ENCODE measurements at regions not wholly inside any gene's neighbourhood (a gene's known extent, or its start where the extent isn't known, plus 50 kb on each side); places are given as distances from the start of the nearest gene placed in this dataset.

GRCh38 chr1:30638086-30638485 lies 85.3 kb downstream of the MATN1 start:
- ChIA-PET CTCF (no interaction called here), POLR2A (ENCODE audit: low non-redundant PET) (no interaction called here)
- no peak for TF ChIP-seq CTCF (conservative IDR thresholded peaks at IDR 0.05; ENCODE audit: low read depth)
- DNase-seq (ENCODE audit: low spot score), result no peak
- no peak overlapping the region for H3K27ac ChIP-seq

- POLR2A ChIA-PET (ENCODE audit: low non-redundant PET), result no interaction called here
- H3K27ac ChIP-seq, result no peak overlapping the region
- CTCF ChIA-PET, result no interaction called here
- no peak for TF ChIP-seq CTCF (conservative IDR thresholded peaks at IDR 0.05; ENCODE audit: low read depth)
- no peak for DNase-seq (ENCODE audit: low spot score)
These were observed 86.0 kb downstream of the MATN1 start for GRCh38 chr1:30637183-30637980.

GRCh38 chr1:30636621-30637020 lies 86.8 kb downstream of the MATN1 start:
- TF ChIP-seq CTCF (conservative IDR thresholded peaks at IDR 0.05; ENCODE audit: low read depth), result no peak
- no peak overlapping the region for H3K27ac ChIP-seq
- DNase-seq (ENCODE audit: low spot score), result no peak
- POLR2A ChIA-PET (ENCODE audit: low non-redundant PET), result no interaction called here
- CTCF ChIA-PET, result no interaction called here

GRCh38 chr1:30635391-30635975 lies 87.9 kb downstream of the MATN1 start:
- DNase-seq (ENCODE audit: low spot score), result no peak
- CTCF ChIA-PET, result no interaction called here
- POLR2A ChIA-PET (ENCODE audit: low non-redundant PET), result no interaction called here
- H3K27ac ChIP-seq, result no peak overlapping the region
- no peak for TF ChIP-seq CTCF (conservative IDR thresholded peaks at IDR 0.05; ENCODE audit: low read depth)

GRCh38 chr1:30634507-30634906 lies 88.9 kb downstream of the MATN1 start:
- no peak overlapping the region for H3K27ac ChIP-seq
- ChIA-PET POLR2A (ENCODE audit: low non-redundant PET) (no interaction called here), CTCF (no interaction called here)
- DNase-seq (ENCODE audit: low spot score), result no peak
- TF ChIP-seq CTCF (conservative IDR thresholded peaks at IDR 0.05; ENCODE audit: low read depth), result no peak

GRCh38 chr1:30633294-30633693 lies 90.1 kb downstream of the MATN1 start:
- ChIA-PET POLR2A (ENCODE audit: low non-redundant PET) (no interaction called here), CTCF (interaction anchor here (0.7 kb wide), 1 partner anchor 17 kb away, joined by 4 read pairs; no protein-coding TSS in a partner anchor)
- DNase-seq (ENCODE audit: low spot score), result no peak
- H3K27ac ChIP-seq, result no peak overlapping the region
- TF ChIP-seq CTCF (conservative IDR thresholded peaks at IDR 0.05; ENCODE audit: low read depth), result no peak

Measured in RWPE1 (cell line).